PFSK-1 (cell line): ENCODE measurements at regions not wholly inside any gene's neighbourhood (a gene's known extent, or its start where the extent isn't known, plus 50 kb on each side); places are given as distances from the start of the nearest gene placed in this dataset.

ENCODE experiments used
- FOXP2 ChIP-seq: optimal IDR thresholded peaks from 2 replicates; pipeline ENCODE3; 2011; ENCODE audit warnings: borderline replicate concordance, control low read depth, inconsistent platforms; ENCODE audit not compliant: insufficient read depth; ENCODE audit errors: extremely low read length, extremely low read depth
- POLR2AphosphoS5 ChIP-seq: IDR thresholded peaks from 2 replicates; pipeline ENCODE4 v1.6.1; 2012; ENCODE audit warnings: low read depth, mild to moderate bottlenecking, control low read depth, low read length, moderate library complexity
- SIN3A ChIP-seq: IDR thresholded peaks from 2 replicates; pipeline ENCODE4 v1.6.1; 2012; ENCODE audit warnings: mild to moderate bottlenecking, low read length, moderate library complexity, borderline replicate concordance; ENCODE audit not compliant: insufficient read depth
- TAF1 ChIP-seq: IDR thresholded peaks from 2 replicates; pipeline ENCODE4 v1.6.1; 2012; ENCODE audit warnings: low read length, control low read depth, borderline replicate concordance; ENCODE audit not compliant: insufficient read depth
- TF ChIP-seq, protein P1 (sequence below), 2 experiments: IDR thresholded peaks; 2 replicates each; pipeline versions ENCODE4 v1.6.1 to v1.8.0; 2011 to 2012; ENCODE audit warnings: low read depth in 2 of 2, low read length in 2 of 2, control low read depth in 1 of 2, inconsistent platforms in 1 of 2, mild to moderate bottlenecking in 1 of 2, moderate library complexity in 1 of 2; ENCODE audit not compliant: insufficient read depth in 1 of 2

DNA sequence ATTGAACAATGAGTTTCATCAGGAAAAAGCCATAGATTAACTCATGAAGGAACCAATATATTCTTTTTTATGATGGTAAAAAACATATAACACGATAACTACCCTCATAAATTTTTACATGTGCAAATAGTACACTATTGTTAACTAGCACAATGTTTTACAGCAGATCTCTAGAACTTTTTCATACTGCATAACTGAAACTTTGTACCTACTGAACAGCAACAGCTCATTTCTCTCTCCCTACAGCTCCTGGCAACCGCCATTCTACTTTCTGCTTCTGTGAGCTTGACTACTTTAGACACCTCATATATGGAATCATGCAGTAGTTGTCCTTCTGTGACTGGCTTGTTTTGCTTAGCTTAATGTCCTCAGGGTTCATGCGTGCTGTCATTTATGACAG is 235.4 kb downstream of the NFKBIZ start:
- TF ChIP-seq POLR2AphosphoS5 (no peak), TAF1 (no peak), FOXP2 (no peak), SIN3A (no peak)
- TF ChIP-seq, protein P1, sequence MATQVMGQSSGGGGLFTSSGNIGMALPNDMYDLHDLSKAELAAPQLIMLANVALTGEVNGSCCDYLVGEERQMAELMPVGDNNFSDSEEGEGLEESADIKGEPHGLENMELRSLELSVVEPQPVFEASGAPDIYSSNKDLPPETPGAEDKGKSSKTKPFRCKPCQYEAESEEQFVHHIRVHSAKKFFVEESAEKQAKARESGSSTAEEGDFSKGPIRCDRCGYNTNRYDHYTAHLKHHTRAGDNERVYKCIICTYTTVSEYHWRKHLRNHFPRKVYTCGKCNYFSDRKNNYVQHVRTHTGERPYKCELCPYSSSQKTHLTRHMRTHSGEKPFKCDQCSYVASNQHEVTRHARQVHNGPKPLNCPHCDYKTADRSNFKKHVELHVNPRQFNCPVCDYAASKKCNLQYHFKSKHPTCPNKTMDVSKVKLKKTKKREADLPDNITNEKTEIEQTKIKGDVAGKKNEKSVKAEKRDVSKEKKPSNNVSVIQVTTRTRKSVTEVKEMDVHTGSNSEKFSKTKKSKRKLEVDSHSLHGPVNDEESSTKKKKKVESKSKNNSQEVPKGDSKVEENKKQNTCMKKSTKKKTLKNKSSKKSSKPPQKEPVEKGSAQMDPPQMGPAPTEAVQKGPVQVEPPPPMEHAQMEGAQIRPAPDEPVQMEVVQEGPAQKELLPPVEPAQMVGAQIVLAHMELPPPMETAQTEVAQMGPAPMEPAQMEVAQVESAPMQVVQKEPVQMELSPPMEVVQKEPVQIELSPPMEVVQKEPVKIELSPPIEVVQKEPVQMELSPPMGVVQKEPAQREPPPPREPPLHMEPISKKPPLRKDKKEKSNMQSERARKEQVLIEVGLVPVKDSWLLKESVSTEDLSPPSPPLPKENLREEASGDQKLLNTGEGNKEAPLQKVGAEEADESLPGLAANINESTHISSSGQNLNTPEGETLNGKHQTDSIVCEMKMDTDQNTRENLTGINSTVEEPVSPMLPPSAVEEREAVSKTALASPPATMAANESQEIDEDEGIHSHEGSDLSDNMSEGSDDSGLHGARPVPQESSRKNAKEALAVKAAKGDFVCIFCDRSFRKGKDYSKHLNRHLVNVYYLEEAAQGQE (IDR thresholded peaks at IDR 0.05; ENCODE audit: insufficient read depth in 1 of 2, low read depth in 2 of 2, low read length in 2 of 2), result no peak
